Nephron progenitor cell (in vitro differentiated cells): ENCODE measurements at regions not wholly inside any gene's neighbourhood (a gene's known extent, or its start where the extent isn't known, plus 50 kb on each side); places are given as distances from the start of the nearest gene placed in this dataset.

Experiments used
- DNase-seq: peaks from one replicate; pipeline ENCODE4 v3.0.0; 2021
- H3K27ac Mint-ChIP-seq: 2 replicates; pipeline ENCODE4 v1.8.0; 2021; ENCODE audit warnings: mild to moderate bottlenecking, moderate library complexity, mixed read lengths
- H3K27me3 Mint-ChIP-seq: 2 replicates; pipeline ENCODE4 v1.8.0; 2021; ENCODE audit warnings: mild to moderate bottlenecking, low read depth, mixed read lengths; ENCODE audit not compliant: poor library complexity
- H3K36me3 Mint-ChIP-seq: 2 replicates; pipeline ENCODE4 v1.8.0; 2021; ENCODE audit warnings: low read depth, mixed read lengths
- H3K4me1 Mint-ChIP-seq: 2 replicates; pipeline ENCODE4 v1.8.0; 2021; ENCODE audit warnings: mixed read lengths
- H3K4me3 Mint-ChIP-seq: 2 replicates; pipeline ENCODE4 v1.8.0; 2021; ENCODE audit warnings: mild to moderate bottlenecking, moderate library complexity, mixed read lengths
- H3K9me3 Mint-ChIP-seq: 2 replicates; pipeline ENCODE4 v1.8.0; 2021; ENCODE audit warnings: mild to moderate bottlenecking, moderate library complexity, mixed read lengths
- CTCF ChIP-seq: fragments of 200-600 bp; sonication (generic); IDR thresholded peaks from 2 replicates; pipeline ENCODE4 v1.5.0; 2021; ENCODE audit warnings: antibody characterized with exemption

- no peaks in the 10 kb centered on the region for H3K36me3 Mint-ChIP-seq
- H3K27me3 Mint-ChIP-seq, result peaks cover 6% of the 10 kb centered on the region
- H3K27ac Mint-ChIP-seq, result no peak overlapping the region
- peaks cover 27% of the 10 kb centered on the region for H3K4me1 Mint-ChIP-seq
- no peak overlapping the region for H3K4me3 Mint-ChIP-seq
- DNase-seq, result peak; percentile 74
- no peak for TF ChIP-seq CTCF
- H3K9me3 Mint-ChIP-seq, result no peaks in the 10 kb centered on the region
Observed at GRCh38 chr15:29449136-29449535, 179.5 kb upstream of the NSMCE3 start.

GRCh38 chr15:29448320-29448719 lies 178.7 kb upstream of the NSMCE3 start:
- no peaks in the 10 kb centered on the region for H3K36me3 Mint-ChIP-seq
- DNase-seq, result no peak
- peaks cover 23% of the 10 kb centered on the region for H3K4me1 Mint-ChIP-seq
- H3K4me3 Mint-ChIP-seq, result no peak overlapping the region
- H3K9me3 Mint-ChIP-seq, result no peaks in the 10 kb centered on the region
- peaks cover 6% of the 10 kb centered on the region for H3K27me3 Mint-ChIP-seq
- TF ChIP-seq CTCF, result no peak
- no peak overlapping the region for H3K27ac Mint-ChIP-seq

DNA sequence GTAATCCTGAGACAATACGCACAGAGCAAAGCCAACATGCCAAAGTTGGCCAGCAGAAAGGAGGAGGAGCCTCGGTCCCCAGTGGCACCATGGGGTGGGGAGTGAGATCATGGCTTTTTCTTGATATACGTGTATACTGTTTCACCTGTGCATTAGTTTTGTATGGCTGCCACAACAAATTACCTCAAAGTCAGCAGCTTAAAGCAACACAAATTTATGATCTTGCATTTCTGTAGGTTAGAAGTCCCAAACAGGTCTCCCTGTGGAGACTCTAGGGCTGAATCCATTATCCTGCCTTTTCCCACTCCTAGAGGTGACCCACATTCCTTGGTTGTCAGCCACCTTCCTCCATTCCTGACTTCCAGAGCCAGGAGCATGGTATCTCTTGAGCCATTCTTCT lies 176.9 kb upstream of the NSMCE3 start:
- TF ChIP-seq CTCF, result no peak
- H3K4me3 Mint-ChIP-seq, result no peak overlapping the region
- peaks cover 3% of the 10 kb centered on the region for H3K27me3 Mint-ChIP-seq
- H3K9me3 Mint-ChIP-seq, result no peaks in the 10 kb centered on the region
- DNase-seq, result no peak
- peaks cover 5% of the 10 kb centered on the region for H3K4me1 Mint-ChIP-seq
- H3K27ac Mint-ChIP-seq, result no peak overlapping the region
- no peaks in the 10 kb centered on the region for H3K36me3 Mint-ChIP-seq

GRCh38 chr15:29442532-29442931 lies 172.9 kb upstream of the NSMCE3 start:
- Mint-ChIP-seq H3K4me1 (peaks cover 19% of the 10 kb centered on the region), H3K4me3 (no peak overlapping the region), H3K36me3 (no peaks in the 10 kb centered on the region), H3K27ac (no peak overlapping the region), H3K27me3 (peaks cover 3% of the 10 kb centered on the region), H3K9me3 (no peaks in the 10 kb centered on the region)
- DNase-seq, result no peak
- TF ChIP-seq CTCF, result no peak

DNA sequence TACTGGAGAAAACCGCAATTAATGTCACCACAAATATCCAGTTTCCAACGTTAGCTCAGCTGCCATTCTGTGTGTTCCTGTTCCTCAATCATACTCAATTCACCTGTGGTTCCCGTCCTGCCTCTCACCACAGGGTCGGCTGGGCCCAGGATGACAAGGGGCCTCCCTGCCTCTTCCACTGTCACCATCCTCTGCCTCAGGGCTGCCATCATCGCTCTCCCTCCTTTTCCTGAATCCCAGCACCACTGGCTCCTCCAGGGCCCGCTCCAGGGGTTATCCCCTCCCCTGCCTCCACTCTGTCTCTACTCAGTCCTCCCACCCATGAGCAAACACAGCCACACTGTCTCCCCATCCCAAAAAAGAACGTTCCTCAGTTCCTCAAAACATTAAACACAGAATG lies 170.9 kb upstream of the NSMCE3 start:
- Mint-ChIP-seq H3K4me1 (peaks cover 19% of the 10 kb centered on the region), H3K9me3 (no peaks in the 10 kb centered on the region), H3K27ac (no peak overlapping the region), H3K36me3 (no peaks in the 10 kb centered on the region), H3K4me3 (no peak overlapping the region), H3K27me3 (peaks cover 3% of the 10 kb centered on the region)
- DNase-seq, result no peak
- no peak for TF ChIP-seq CTCF

- Mint-ChIP-seq H3K36me3 (no peaks in the 10 kb centered on the region), H3K4me1 (peaks cover 19% of the 10 kb centered on the region), H3K4me3 (no peak overlapping the region), H3K9me3 (no peaks in the 10 kb centered on the region), H3K27me3 (no peaks in the 10 kb centered on the region), H3K27ac (no peak overlapping the region)
- TF ChIP-seq CTCF, result no peak
- no peak for DNase-seq
Observed at GRCh38 chr15:29438703-29439055, 169.1 kb upstream of the NSMCE3 start.
